Thyroid gland (tissue), 4 donors: ENCODE measurements at regions not wholly inside any gene's neighbourhood (a gene's known extent, or its start where the extent isn't known, plus 50 kb on each side); places are given as distances from the start of the nearest gene placed in this dataset.

Source experiments
- DNase-seq, 2 donors: peaks; one replicate each; pipeline ENCODE4 v3.0.0-alpha.2; 2019
- H3K27ac ChIP-seq, 3 donors: fragments of 200-600 bp; sonication (generic); 1 replicate in 2 of 3; 2 replicates in 1 of 3; pipeline ENCODE4 v1.5.1; 2016 to 2019; ENCODE audit warnings: mild to moderate bottlenecking in 1 of 3, moderate library complexity in 1 of 3
- H3K27me3 ChIP-seq: fragments of 200-600 bp; sonication (generic); one replicate; pipeline ENCODE4 v1.5.1; 2019
- H3K36me3 ChIP-seq, 2 donors: fragments of 200-600 bp; sonication (generic); one replicate each; pipeline ENCODE4 v1.5.1; 2016 to 2019
- H3K4me1 ChIP-seq, 2 donors: fragments of 200-600 bp; sonication (generic); one replicate each; pipeline ENCODE4 v1.5.1; 2017 to 2019
- H3K4me3 ChIP-seq, 3 donors: fragments of 200-600 bp; sonication (generic); replicated peaks in 1 of 3; 1 replicate in 2 of 3; 2 replicates in 1 of 3; pipeline ENCODE4 v1.5.1; 2016; ENCODE audit warnings: mild to moderate bottlenecking in 1 of 3
- H3K9me3 ChIP-seq: fragments of 200-600 bp; sonication (generic); one replicate; pipeline ENCODE4 v1.5.1; 2017
- CTCF ChIP-seq, 6 experiments: fragments of 200-600 bp in 3 of 6; fragments of 450-650 bp in 3 of 6; sonication (generic) in 3 of 6; IDR thresholded peaks; one replicate each; pipeline ENCODE4 v1.5.1; 2016 to 2019; ENCODE audit warnings: antibody characterized with exemption in 6 of 6, mild to moderate bottlenecking in 2 of 6, inconsistent platforms in 1 of 6, moderate library complexity in 1 of 6
- POLR2A ChIP-seq, 2 donors: fragments of 450-650 bp; IDR thresholded peaks; one replicate each; pipeline ENCODE4 v1.6.1; 2017; ENCODE audit warnings: antibody characterized with exemption in 2 of 2, mild to moderate bottlenecking in 2 of 2, moderate library complexity in 1 of 2
- WGBS, 2 donors: methylation state at CpG; one replicate each; pipeline ENCODE4 v1.1.5; 2017; 5-methylcytosine and 5-hydroxymethylcytosine counted together
- intact Hi-C: fragments of 100-400 bp; cut with DNase I; formaldehyde crosslinking; loops from one replicate; pipeline ENCODE4 v1.15.1; 2023

GRCh38 chr2:176997792-176998169, 214.8 kb upstream of the HNRNPA3 start:
- WGBS, 2 donors = 45 to 58% methylated on average over 1 of the region's 1 CpG
- H3K27me3 ChIP-seq = no peaks in the 10 kb centered on the region
- no peak for DNase-seq
- H3K27ac ChIP-seq = peak overlapping the region in 1 of 3 donors; percentile 15
- no peak overlapping the region for H3K4me3 ChIP-seq
- H3K36me3 ChIP-seq = no peaks in the 10 kb centered on the region
- H3K4me1 ChIP-seq = peaks cover 23 to 39% of the 10 kb centered on the region in 2 donors
- TF ChIP-seq POLR2A (IDR thresholded peaks at IDR 0.05) (no peak), CTCF (IDR thresholded peaks at IDR 0.05) (no peak)
- H3K9me3 ChIP-seq = no peaks in the 10 kb centered on the region
- intact Hi-C loops = no loop called here

GRCh38 chr2:176999301-176999700, 213.3 kb upstream of the HNRNPA3 start:
- no peaks in the 10 kb centered on the region for H3K27me3 ChIP-seq
- 75 to 82% methylated on average over 1 of the region's 1 CpG for WGBS, 2 donors
- no peaks in the 10 kb centered on the region for H3K9me3 ChIP-seq

GRCh38 chr2:177000061-177000714, 212.4 kb upstream of the HNRNPA3 start:
- no peaks in the 10 kb centered on the region for H3K27me3 ChIP-seq
- intact Hi-C loops = no loop called here
- H3K27ac ChIP-seq = peak overlapping the region in 1 of 3 donors; percentile 24
- TF ChIP-seq POLR2A (IDR thresholded peaks at IDR 0.05) (no peak), CTCF (IDR thresholded peaks at IDR 0.05) (no peak)
- DNase-seq = no peak
- H3K36me3 ChIP-seq = no peaks in the 10 kb centered on the region
- no peak overlapping the region for H3K4me3 ChIP-seq
- H3K4me1 ChIP-seq = peaks cover 23 to 39% of the 10 kb centered on the region in 2 donors
- WGBS, 2 donors = 78 to 81% methylated on average over 4 of the region's 4 CpGs
- H3K9me3 ChIP-seq = no peaks in the 10 kb centered on the region

More at GRCh38 chr2:176999301-176999700, 213.3 kb upstream of the HNRNPA3 start:
- intact Hi-C loops = no loop called here
- Histone ChIP-seq H3K27ac (peak overlapping the region in 2 of 3 donors; percentile 13 to 24), H3K4me3 (no peak overlapping the region), H3K4me1 (peaks cover 23 to 39% of the 10 kb centered on the region in 2 donors), H3K36me3 (no peaks in the 10 kb centered on the region)
- TF ChIP-seq CTCF (IDR thresholded peaks at IDR 0.05) (no peak), POLR2A (IDR thresholded peaks at IDR 0.05) (no peak)
- DNase-seq = peak; percentile 7 to 22

- no peaks in the 10 kb centered on the region for H3K36me3 ChIP-seq
- peaks cover 23 to 39% of the 10 kb centered on the region in 2 donors for H3K4me1 ChIP-seq
- TF ChIP-seq POLR2A (IDR thresholded peaks at IDR 0.05) (no peak), CTCF (IDR thresholded peaks at IDR 0.05) (no peak)
- H3K27me3 ChIP-seq = no peaks in the 10 kb centered on the region
- intact Hi-C loops = no loop called here
- H3K27ac ChIP-seq = no peak overlapping the region
- H3K9me3 ChIP-seq = no peaks in the 10 kb centered on the region
- no peak for DNase-seq
- WGBS, 2 donors = 96 to 97% methylated on average over 4 of the region's 4 CpGs
- H3K4me3 ChIP-seq = no peak overlapping the region
Measured at GRCh38 chr2:177000715-177001072, 211.9 kb upstream of the HNRNPA3 start.

- TF ChIP-seq POLR2A (IDR thresholded peaks at IDR 0.05) (no peak), CTCF (IDR thresholded peaks at IDR 0.05) (no peak)
- H3K36me3 ChIP-seq = no peaks in the 10 kb centered on the region
- no peak overlapping the region for H3K27ac ChIP-seq
- H3K9me3 ChIP-seq = no peaks in the 10 kb centered on the region
- H3K27me3 ChIP-seq = no peaks in the 10 kb centered on the region
- 95 to 98% methylated on average over 2 of the region's 2 CpGs for WGBS, 2 donors
- DNase-seq = no peak
- intact Hi-C loops = no loop called here
- peaks cover 23 to 39% of the 10 kb centered on the region in 2 donors for H3K4me1 ChIP-seq
- no peak overlapping the region for H3K4me3 ChIP-seq
Measured at GRCh38 chr2:177001334-177001733, 211.3 kb upstream of the HNRNPA3 start.
